NCI-H2227 treated with DMSO at 0.1 percent for 48 hours (cell line): ENCODE measurements at regions not wholly inside any gene's neighbourhood (a gene's known extent, or its start where the extent isn't known, plus 50 kb on each side); places are given as distances from the start of the nearest gene placed in this dataset.
A peak's percentile ranks its signal among the peaks of the same experiment; 100 is the strongest.
"Not testable (repeated sequence)": the region's sequence is repeated elsewhere in the genome, so short reads cannot be mapped to it uniquely, and the experiment has no call there.

ENCODE experiments used
- DNase-seq: peaks from one replicate; lab custom pipeline; 2025; lab: John Stamatoyannopoulos, UW

DNA sequence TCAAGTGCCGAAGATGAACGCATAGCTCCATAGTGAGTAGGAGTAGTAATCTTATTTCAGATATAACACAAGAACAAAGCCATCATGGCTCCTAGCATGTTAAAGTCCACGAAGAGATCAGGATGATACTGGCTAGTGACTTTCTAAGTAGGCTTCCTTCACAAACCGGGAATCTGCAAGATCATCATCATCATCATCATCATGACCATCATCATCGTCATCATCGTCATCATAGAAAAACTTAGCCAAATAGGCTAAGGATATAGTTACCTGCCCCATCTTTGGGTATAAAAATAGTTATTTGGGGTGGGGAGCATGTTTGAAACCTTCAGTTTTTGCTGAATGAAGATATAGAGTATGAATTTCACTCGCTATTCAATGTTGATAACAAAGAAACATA, 57.9 kb downstream of the PYDC2 start:
- no peak for DNase-seq

DNA sequence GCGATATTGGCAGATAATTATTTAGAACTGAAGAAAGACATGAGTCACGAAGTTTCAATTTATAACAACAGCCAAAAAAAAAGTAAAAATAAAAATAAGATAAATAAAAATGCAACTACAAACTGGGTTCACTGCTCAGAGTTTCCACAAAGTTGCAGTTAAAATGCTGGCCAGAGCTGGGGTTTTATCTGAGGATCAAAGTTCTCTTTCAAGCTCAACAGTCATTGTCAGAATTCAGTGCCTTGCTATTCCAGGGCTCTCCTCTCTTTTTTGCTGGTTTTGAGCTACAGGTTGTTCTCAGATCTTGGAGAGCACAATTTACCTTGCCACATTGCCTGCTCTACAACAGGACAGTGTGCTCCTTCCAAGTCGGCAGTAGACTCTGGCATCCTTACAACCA, 60.1 kb downstream of the PYDC2 start:
- no peak for DNase-seq

DNA sequence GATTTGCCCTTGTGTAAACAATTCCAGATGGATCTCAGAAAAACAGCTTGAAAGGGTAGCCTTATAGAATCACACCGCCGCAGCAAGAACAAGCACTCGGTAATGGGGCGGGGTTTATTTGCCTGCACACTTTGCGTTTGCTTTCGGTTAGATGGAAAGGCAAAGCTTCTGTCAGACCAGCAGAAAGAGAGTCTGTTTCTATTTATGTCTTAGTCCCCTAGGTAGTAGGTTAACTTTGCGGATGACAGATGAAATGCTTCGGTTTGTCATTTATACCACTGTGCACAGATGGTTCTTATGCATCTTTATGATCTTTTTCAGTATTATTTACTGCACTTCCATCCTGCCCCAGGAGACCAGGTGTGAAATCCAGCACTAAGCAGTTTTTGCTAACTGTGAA, 62.2 kb downstream of the PYDC2 start:
- DNase-seq: peak; percentile 46

DNA sequence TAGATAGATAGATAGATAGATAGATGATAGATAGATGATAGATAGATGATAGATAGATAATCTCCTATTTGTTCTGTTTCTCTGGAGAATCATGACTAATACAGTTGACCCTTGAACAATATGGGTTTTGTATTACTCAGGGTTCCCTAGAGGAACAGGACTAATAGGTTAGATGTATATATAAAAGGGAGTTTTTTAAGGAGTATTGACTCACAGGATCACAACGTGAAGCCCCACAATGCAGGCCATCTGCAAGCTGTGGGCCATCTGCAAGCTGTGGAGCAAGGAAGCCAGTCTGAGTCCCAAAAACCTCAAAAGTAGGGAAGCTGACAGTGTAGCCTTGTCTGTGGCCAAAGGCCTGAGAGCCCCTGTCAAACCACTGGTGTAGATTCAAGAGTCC, 67.6 kb downstream of the PYDC2 start:
- no peak for DNase-seq

DNA sequence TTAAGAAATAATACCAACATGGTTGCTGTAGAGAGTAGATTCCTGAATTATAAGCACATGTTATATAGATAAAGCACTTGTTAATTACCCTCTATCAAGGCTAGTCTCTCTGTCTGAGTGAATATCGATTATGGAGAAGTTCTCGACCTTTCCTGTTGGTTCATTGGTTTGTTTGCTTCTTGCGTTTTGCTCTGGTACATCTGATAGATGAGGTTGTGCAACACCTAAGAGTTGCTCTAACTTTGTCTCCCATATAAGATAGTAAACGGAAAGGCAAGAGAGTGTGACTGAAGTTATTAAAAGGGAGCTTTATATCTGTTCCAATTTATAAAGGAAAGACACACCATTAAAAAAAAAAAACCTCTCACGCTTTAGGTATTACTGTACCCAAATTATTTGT, 69.0 kb downstream of the PYDC2 start:
- no peak for DNase-seq

DNA sequence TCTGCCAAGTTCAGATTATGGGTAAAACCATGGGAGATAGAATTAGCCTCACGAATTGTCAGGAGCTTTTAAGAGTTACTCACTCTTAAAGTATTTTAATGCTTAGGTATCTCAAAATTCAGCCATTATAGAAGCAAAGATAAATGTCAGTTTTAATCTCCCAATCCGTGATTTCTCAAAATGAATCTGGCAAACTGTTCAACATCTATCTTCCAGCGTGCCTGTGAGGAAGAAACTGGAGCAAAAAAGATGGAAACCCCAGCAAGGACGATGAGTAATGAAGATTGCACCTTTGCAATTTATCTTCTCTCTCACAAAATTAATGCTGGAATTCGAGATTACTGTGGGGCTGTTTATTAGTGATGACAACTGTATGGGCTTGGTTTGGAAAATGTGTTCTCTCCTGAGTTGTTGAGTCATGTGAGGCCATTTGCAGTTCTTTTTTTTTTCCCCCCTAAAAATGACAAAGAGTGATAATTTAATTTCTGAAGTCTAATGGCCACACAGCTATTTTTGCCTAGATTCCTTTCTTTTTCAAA, 70.5 kb downstream of the PYDC2 start:
- no peak for DNase-seq

DNA sequence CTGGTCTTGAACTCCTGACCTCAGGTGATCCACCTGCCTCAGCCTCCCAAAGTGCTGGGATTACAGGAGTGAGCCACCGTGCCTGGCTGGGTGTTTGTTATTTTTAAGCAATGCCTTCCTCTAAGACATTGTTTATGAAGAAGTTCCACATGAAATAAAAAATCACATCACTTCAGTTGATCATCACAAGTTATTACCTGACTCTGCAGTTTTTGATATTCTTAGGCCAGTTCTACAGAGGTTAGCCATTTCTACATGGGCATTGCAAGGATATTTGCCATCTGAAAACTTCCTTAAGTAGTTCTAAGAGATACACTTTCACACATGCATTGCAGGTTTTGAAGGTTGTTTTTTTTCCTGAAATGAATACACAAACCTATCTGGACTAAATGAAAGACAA, 82.1 kb downstream of the PYDC2 start:
- no peak for DNase-seq

DNA sequence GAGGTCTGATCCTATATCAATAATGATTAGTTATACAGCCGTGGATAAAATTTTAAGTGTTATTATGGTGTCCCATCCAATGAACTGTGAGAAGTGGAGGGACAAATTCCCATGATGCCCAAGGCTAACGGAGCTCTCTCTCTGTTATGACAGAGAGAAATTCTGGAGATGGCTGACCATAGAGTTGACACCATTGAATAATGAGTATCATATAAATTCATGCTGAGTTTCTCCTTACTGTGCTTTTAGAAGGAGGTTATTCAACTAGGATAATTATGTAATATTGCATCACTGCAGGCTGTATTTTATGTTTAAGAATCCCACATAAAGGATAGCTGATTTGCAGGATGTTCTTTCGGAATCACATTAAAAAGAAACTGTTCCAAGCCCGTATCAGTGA, 82.9 kb downstream of the PYDC2 start:
- DNase-seq: no peak

DNA sequence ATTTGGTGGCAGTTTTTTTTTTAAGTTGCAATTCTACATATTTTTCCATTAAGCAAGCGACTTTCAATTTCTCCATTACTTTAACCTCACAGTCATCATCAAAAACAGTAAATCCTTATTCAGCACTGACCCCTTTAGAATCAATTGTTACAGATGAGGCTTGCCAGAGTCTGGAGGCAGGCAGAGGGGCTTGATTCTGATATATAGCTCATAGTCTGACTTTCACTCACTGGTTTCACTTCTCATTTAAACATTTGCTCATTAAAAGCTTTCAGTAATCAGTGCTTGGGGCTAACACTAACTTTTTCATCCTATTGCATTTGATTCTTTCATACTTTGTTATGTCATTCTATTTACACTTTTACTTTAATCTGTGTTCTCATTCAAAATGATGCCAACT, 88.4 kb downstream of the PYDC2 start:
- DNase-seq: no peak

DNA sequence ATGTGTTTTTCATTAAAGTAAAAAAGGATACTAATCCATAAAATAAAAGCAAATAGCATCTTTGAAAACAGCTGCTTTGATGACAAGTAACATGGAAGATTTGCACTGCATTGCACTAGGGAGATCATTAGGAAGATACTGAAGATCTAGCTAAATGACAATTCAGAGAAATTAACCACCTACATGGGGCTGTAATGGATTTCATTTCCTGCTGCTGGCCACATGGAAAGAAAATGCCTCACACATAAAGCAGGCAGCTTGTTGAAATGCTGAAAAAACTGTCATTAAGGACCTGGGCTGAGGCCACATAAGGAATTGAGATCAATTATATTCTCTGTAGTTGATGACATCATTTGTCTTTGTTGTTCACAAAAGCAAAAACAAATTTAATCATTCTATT, 94.1 kb downstream of the PYDC2 start:
- no peak for DNase-seq

DNA sequence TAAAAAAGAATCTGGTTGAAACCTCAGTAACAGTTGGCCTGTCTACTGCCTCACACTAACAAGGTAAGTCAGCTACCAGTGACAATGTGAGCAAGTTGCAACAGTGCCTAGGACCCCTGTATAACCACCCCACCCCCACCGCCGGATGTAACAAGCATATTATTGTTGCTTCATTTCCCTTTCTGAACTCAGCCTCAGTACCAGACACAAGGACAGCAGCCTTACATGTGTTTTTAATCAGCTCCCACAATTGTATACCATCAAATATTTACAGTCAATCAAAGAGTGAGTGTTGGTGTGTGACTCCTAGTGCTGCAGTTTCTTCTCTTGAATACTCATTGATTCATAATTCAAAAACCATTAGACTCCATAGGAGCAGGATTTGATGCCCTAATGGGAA, 96.4 kb downstream of the PYDC2 start:
- DNase-seq: no peak

DNA sequence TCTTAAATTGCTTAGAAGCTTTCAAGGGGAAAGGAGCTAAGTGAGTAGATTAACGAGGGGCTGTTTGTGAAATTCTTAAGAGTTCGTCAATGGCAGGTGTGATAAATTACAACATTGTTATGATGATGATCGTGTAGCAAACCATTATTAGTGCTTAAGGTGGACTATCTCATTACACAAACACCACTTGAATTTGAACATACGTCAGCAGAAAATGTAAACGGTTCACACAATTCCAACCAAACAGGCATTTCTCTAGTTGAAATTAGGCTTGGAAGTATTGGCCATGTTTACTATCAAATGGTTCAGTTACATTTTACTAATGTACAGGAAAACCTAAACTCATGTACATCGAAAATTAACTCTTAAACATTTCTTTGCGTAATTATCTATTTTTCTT, 102.8 kb downstream of the PYDC2 start:
- DNase-seq: peak; percentile 8

DNA sequence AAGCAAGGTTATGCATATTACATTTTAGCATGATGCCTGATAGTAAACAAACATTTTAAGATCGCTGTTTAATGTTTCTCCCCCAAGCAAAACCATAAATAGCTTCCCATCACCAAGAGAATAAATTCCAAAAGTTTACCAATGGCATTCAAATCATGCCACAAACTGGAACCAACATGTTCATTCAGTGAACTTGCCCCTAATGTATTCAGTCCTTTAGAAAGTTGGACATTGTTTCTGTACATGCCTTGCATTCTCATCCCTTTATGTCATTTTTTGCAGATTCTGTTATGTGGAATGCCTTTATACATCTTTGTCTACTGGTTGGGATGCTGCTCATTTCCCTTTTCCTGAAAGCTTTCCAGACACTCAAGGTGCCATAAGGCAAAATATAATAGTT, 105.5 kb downstream of the PYDC2 start:
- no peak for DNase-seq

DNA sequence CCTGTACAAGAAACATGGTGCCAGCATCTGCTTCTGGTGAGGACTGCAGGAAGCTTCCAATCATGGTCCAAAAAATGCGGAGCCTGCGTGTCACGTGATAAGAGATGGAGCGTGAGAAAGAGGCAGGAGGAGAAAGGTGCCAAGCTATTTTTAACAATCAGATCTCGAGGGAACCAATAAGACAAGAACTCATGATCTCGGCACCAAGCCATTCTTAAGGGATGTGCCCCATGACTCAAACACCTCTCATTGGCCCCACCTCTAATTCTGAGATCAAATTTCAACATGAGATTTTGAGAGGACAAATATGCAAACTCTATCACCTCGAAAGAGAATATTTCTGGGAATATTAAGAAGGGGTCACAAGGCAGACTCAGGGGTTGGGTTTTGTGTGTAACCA, 107.2 kb downstream of the PYDC2 start:
- DNase-seq: no peak

DNA sequence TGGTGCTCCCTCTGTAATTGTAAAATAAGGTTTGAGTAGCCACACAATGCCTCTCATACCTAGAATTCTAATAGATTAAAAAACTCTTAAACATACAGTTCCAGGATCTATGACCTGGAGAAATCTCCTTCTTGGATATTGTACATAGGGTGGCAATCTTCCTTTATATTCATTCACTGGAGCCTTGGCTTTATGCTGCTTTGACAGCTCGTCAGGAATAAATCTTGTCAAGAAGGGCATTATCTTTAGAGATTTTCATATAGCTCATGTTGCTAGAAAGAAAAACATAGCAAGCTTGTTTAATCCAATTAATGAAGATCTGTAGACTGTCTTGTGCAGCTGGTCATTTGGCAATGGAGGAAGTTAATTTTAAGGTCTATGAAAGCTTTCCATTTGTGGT, 131.1 kb downstream of the PYDC2 start:
- peak; percentile 18 for DNase-seq

DNA sequence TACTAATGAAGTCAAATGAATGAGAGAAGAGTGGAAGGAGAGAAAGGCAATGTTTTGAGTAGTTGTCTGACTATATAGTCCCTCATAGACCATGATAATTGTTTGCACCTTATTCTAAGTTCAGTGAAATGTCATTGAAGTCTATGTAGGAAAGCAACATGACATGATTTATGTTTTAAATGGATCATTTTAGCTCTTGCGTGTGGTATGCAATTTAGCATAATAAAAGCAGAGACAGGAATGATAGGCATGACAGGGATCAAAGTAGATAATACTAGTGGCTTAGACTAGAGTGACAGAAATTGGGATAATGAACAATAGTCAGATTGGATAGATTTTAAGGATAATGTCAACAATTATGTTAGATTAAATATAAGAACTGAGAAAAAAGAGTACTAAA, 132.5 kb downstream of the PYDC2 start:
- DNase-seq: no peak

DNA sequence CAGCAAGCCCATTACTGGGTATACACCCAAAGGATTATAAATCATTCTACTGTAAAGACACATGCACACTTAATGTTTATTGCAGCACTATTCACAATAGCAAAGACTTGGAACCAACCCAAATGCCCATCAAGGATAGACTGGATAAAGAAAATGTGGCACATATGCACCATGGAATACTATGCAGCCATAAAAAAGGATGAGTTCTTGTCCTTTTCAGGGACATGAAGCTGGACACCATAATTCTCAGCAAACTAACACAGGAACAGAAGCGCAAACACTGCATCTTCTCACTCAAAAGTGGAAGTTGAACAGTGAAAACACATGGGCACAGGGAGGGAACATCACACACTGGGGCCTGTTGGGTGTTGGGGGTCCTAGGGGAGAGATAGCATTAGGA, 154.5 kb downstream of the PYDC2 start:
- DNase-seq: not testable (repeated sequence)

DNA sequence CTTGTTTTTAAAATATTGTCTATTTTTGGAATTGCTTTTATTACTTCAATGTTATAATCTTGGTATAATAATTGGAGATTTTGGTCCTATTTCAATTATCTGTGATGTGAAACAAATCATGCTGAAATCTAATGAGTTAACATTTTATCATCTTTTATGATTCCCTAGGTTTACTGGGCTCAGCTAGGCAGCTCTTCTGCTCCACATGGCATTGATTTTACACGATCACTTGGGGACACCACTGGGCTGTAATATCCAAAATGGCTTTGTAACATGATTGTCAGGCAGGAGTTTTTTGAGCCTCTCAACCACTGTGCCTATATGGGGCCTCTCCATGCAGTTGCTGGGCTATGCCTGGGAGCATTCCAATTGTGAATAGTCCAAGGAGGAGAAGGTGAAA, 163.3 kb downstream of the PYDC2 start:
- DNase-seq: no peak

DNA sequence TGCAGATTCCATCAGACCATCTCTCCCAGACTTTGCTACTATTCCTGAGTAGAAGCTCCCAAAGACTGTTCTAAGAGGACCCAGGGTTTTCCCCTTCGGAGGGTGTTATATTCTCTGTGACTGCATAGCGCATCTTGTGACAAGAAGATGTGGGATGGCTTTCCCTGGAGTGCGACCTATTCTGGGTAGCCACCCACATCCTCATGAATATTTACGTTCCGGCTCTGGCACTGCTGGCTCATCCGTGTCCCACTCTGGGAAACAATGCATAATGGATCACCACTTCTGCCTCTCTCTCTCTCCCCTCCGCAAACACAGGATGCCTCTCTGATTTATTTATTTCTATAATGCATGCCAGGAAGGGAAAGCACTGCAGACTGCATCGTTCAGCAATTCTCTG, 166.1 kb downstream of the PYDC2 start:
- DNase-seq: no peak

DNA sequence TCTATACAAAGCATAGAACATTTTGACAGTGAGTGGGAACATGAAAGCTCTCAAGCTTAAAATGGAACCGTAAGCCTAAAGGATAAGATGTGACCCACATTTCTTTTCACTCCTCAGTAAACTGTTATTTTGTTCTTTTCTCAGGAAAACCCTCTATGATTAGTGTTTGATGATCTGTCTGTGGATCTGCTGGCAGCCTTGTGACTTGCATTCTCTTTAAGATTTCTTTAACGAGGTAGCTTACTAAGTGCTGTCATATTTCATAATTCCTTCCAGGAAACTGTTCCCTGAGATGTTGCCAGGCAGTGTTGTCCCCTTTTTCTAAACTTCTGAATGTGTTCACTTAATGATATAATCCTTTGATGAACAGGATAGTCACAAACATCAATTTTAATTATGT, 167.6 kb downstream of the PYDC2 start:
- no peak for DNase-seq

DNA sequence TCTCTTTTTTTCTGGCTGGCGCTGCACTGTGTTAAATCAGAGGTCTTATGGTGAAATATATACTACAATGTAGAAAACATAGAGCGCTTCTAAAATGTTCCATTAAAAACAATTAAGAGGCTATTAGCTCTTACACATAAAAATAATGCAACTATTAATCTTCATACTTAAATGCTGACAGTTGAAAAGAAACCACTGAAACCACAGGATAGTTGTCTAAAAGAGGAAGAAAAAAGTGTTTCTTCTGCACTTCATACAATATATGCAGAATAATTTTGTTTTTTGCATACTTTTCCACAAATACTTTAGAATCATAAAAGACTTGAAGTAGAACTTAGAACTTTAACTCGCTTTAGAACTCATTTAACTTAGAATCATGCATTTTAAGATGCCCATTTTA, 170.5 kb downstream of the PYDC2 start:
- no peak for DNase-seq

DNA sequence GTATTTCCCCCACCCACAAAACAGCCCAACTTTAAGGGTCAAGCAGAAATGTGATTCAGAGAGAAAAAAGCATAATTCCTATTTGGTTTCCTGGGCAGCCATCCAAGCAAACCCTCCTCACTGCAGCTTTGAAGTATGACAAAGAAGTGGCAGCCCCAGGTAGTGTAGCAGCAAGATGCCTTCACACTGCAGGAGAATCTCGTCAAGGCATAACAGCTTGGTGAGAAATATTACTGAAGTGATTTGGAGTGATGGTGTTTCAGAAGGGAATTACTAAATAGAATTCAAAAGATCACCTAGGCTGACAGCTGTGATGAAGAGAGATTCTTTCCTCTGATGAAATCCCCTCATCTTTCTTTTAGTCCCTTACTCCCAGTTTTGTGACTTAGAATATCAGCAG, 173.9 kb downstream of the PYDC2 start:
- DNase-seq: no peak

DNA sequence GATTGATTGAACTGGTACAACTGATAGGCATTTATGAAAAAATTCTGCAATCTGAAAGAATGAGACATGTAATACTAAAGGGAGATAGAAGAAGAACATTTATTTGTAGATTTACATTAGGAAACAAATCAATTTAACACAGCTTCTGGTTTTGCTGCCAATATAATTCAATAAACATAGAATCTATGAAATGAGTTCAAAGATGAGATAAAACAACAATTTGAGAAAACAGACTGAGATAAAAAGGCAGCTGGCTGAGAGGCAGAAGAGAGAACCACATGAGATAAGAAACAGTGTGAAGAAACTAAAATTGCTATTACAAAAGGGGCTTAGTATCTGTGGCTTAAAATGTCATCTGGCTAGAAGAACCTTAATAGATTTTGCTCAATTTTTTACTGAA, 176.6 kb downstream of the PYDC2 start:
- DNase-seq: no peak

DNA sequence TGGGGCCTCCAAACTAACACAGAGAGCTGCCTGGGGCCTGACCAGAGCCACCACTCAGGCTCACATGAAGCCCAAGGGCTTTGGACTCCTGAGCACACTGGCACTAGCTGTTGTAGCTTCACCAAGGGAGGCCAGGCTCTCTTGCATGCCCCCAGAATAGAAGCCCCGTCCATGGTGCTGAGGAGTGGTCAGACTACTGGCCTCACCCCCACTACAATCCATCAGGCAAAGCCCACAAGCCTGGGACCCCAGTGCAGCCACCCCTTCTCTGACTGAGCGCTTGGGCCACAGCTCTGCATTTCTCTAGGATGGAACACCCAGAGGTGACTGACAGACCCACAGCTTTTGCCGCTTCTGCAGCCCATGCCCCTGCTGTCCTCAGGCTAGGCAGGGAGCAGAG, 180.8 kb downstream of the PYDC2 start:
- no peak for DNase-seq

DNA sequence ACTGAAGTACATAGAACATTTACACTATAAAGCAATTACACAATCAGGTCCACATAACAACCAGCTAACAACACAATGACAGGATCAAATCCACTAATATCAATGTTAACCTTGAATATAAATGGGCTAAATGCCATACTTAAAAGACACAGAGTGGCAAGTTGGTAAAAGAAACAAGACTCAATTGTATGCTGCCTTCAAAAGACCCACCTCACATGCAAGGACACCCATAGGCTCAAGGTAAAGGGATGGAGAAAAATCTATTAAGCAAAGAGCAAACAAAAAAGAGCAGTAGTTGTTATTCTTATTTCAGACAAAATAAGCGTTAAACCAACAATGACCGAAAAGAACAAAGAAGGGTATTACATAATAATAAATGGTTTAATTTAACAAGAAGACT, 183.3 kb downstream of the PYDC2 start:
- DNase-seq: no peak
